ENCODE measurements at regions not wholly inside any gene's neighbourhood (a gene's known extent, or its start where the extent isn't known, plus 50 kb on each side); places are given as distances from the start of the nearest gene placed in this dataset.

DNA sequence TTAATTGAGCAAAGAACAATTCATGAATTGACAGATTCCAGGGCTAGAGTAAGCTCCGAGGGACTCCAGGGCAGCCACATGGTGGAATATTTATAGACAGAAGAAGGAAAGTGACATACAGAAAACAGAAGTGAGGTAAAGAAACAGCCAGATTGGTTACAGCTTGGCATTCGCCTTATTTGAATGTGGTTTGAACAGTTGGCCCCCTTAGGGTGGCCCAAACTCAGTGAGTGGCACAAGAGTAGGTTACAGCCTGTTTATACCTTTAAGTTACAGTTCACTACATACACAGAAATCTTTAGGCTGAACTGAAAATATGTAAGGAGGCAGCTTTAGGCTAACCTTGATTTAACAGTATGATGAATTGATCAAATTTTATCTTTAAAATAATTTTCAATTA lies 174.5 kb upstream of the CNOT2 start:
- TF ChIP-seq, protein P1, sequence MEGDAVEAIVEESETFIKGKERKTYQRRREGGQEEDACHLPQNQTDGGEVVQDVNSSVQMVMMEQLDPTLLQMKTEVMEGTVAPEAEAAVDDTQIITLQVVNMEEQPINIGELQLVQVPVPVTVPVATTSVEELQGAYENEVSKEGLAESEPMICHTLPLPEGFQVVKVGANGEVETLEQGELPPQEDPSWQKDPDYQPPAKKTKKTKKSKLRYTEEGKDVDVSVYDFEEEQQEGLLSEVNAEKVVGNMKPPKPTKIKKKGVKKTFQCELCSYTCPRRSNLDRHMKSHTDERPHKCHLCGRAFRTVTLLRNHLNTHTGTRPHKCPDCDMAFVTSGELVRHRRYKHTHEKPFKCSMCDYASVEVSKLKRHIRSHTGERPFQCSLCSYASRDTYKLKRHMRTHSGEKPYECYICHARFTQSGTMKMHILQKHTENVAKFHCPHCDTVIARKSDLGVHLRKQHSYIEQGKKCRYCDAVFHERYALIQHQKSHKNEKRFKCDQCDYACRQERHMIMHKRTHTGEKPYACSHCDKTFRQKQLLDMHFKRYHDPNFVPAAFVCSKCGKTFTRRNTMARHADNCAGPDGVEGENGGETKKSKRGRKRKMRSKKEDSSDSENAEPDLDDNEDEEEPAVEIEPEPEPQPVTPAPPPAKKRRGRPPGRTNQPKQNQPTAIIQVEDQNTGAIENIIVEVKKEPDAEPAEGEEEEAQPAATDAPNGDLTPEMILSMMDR (IDR thresholded peaks at IDR 0.05; ENCODE audit: insufficient read depth, low read depth, low read length) = no peak
- no peak overlapping the region for H3K4me3 ChIP-seq (ENCODE audit: low read depth, low read length)
- no peak for DNase-seq (ENCODE audit: low read depth)

- H3K4me3 ChIP-seq (ENCODE audit: low read depth, low read length) = no peak overlapping the region
- DNase-seq (ENCODE audit: low read depth) = no peak
- TF ChIP-seq, protein P1 (IDR thresholded peaks at IDR 0.05; ENCODE audit: insufficient read depth, low read depth, low read length) = no peak
Measured at GRCh38 chr12:70069221-70070105, 173.8 kb upstream of the CNOT2 start.

DNA sequence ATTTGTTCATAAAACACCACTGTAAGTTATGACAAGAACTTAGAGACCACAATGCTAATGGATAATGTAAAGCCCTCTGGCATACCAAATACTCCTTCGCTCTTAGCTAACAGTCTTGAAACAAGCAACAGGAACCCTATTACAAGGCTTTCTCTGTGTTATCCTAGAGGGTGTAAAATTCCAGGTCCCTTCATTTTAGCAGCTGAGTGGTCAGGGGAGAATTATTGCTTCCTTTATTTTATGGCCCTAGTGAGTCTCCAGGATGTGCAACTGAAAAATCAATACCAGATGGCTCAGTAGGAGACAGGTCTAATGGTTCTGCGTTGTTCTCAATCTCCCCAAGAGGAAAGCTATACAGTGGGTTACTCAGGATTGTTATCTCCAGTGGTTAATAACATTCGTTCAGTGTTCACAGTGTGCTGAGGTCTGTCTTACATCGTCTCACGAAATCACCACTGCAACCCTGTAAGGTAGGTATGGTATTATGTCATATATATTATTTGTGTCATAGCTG lies 172.7 kb upstream of the CNOT2 start:
- no peak overlapping the region for H3K4me3 ChIP-seq (ENCODE audit: low read depth, low read length)
- DNase-seq (ENCODE audit: low read depth) = peak; percentile 16
- TF ChIP-seq, protein P1 (IDR thresholded peaks at IDR 0.05; ENCODE audit: insufficient read depth, low read depth, low read length) = no peak

DNA sequence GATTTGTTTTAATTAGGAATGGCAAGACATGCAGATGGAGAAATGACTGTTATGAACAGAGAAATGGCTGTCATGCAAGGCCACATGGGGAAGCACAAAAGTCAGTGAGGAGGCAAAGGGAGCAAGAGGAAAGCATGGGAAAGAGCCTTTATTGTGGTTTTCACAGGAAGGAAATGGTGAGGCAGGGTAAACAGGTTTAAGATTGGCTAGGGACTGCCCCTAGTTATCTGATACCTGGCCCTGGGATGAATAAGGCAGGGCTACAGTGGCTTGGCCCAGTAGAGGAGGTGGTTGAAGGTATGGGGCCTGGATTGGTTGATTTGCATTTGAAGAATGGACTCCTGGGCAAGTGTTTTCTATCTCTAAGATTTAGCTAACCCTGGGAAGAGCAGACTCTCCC lies 168.7 kb upstream of the CNOT2 start:
- TF ChIP-seq, protein P1 (IDR thresholded peaks at IDR 0.05; ENCODE audit: insufficient read depth, low read depth, low read length) = no peak
- no peak for DNase-seq (ENCODE audit: low read depth)
- no peak overlapping the region for H3K4me3 ChIP-seq (ENCODE audit: low read depth, low read length)

- no peak for DNase-seq (ENCODE audit: low read depth)
- TF ChIP-seq, protein P1 (IDR thresholded peaks at IDR 0.05; ENCODE audit: insufficient read depth, low read depth, low read length) = no peak
- no peak overlapping the region for H3K4me3 ChIP-seq (ENCODE audit: low read depth, low read length)
Measured at GRCh38 chr12:70077441-70077840, 165.8 kb upstream of the CNOT2 start.

DNA sequence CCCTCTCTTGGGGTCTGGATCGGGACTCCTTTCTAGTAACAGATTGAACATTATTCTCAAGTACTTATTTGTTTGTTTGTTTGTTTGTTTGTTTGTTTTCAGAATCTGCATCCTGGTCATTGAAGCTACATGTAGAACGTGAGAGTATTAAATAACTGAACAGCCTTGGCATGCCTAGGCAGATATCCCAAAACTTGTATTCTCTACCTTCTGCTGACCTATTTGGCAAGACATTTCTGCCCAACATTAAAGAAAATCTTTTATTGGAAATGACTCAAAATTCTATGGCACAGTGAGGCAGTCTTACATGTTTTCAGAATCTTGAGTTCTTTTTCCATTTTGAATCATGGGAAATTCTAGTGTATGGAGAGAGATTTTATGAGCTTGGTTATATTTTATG lies 165.1 kb upstream of the CNOT2 start:
- DNase-seq (ENCODE audit: low read depth) = no peak
- H3K4me3 ChIP-seq (ENCODE audit: low read depth, low read length) = no peak overlapping the region
- TF ChIP-seq, protein P1 (IDR thresholded peaks at IDR 0.05; ENCODE audit: insufficient read depth, low read depth, low read length) = no peak
